Adrenal gland (tissue), 9 donors: ENCODE measurements at regions not wholly inside any gene's neighbourhood (a gene's known extent, or its start where the extent isn't known, plus 50 kb on each side); places are given as distances from the start of the nearest gene placed in this dataset.

Experiments
- DNase-seq, 7 donors: peaks; one replicate each; pipeline ENCODE4 v3.0.0-alpha.2; 2019 to 2020
- H3K27ac ChIP-seq, 5 donors: fragments of 200-600 bp; sonication (generic) in 4 of 5; 1 replicate in 3 of 5; 2 replicates in 2 of 5; pipeline versions ENCODE4 v1.5.1 to v1.8.0; 2016 to 2020; ENCODE audit warnings: mild to moderate bottlenecking in 1 of 5
- H3K27me3 ChIP-seq: fragments of 200-600 bp; 2 replicates; pipeline ENCODE4 v1.8.0; 2021
- H3K36me3 ChIP-seq, 2 donors: fragments of 200-600 bp; replicated peaks in 1 of 2; 1 replicate in 1 of 2; 2 replicates in 1 of 2; pipeline versions ENCODE4 v1.5.1 to v1.8.0; 2018 to 2022
- H3K4me1 ChIP-seq, 2 donors: fragments of 200-600 bp; replicated peaks in 1 of 2; 1 replicate in 1 of 2; 2 replicates in 1 of 2; pipeline versions ENCODE4 v1.5.1 to v1.8.0; 2018 to 2021
- H3K4me3 ChIP-seq, 4 donors: fragments of 200-600 bp; sonication (generic) in 3 of 4; one replicate each; pipeline ENCODE4 v1.5.1; 2016 to 2018
- H3K9me3 ChIP-seq, 3 donors: fragments of 200-600 bp; sonication (generic) in 1 of 3; replicated peaks in 1 of 3; 1 replicate in 2 of 3; 2 replicates in 1 of 3; pipeline versions ENCODE4 v1.5.1 to v1.8.0; 2016 to 2021
- POLR2A ChIP-seq, 2 donors: fragments of 450-650 bp; IDR thresholded peaks; one replicate each; pipeline ENCODE4 v1.6.1; 2017; ENCODE audit warnings: antibody characterized with exemption in 2 of 2, mild to moderate bottlenecking in 2 of 2, moderate library complexity in 1 of 2
- WGBS, 4 donors: extraction: QIAGEN DNeasy Blood & Tissue Kit in 2 of 4; methylation state at CpG; one replicate each; pipeline versions ENCODE4 v1.1.5 to v1.1.7; 2013 to 2017; 5-methylcytosine and 5-hydroxymethylcytosine counted together
- intact Hi-C, 2 donors: fragments of 100-400 bp; cut with DNase I; formaldehyde crosslinking; loops; one replicate each; pipeline versions ENCODE4 v1.14.1 to v1.15.0; 2022 to 2023
- TF ChIP-seq, protein P1 (sequence below), 6 experiments: fragments of 450-650 bp in 4 of 6; fragments of 200-600 bp in 2 of 6; sonication (generic) in 1 of 6; IDR thresholded peaks; 1 replicate in 5 of 6; 2 replicates in 1 of 6; pipeline versions ENCODE4 v1.5.1 to v1.8.0; 2016 to 2021; ENCODE audit warnings: antibody characterized with exemption in 6 of 6, mild to moderate bottlenecking in 2 of 6, moderate library complexity in 1 of 6
- donor health status: healthy with polysubstance abuse.
- donor health status: Bipolar disorder and iron deficiency.
- donor health status: DM: yes; HTN: yes; CAD: no.
- donor health status: DM: no; HTN: no; CAD: no.
- donor health status: DM: no; HTN: no; CAD: no.

- intact Hi-C loops, result no loop called here
- Histone ChIP-seq H3K27me3 (no peaks in the 10 kb centered on the region), H3K27ac (no peak overlapping the region), H3K4me3 (no peak overlapping the region), H3K9me3 (no peaks in the 10 kb centered on the region), H3K36me3 (no peaks in the 10 kb centered on the region), H3K4me1 (no peaks in the 10 kb centered on the region)
- TF ChIP-seq, protein P1, sequence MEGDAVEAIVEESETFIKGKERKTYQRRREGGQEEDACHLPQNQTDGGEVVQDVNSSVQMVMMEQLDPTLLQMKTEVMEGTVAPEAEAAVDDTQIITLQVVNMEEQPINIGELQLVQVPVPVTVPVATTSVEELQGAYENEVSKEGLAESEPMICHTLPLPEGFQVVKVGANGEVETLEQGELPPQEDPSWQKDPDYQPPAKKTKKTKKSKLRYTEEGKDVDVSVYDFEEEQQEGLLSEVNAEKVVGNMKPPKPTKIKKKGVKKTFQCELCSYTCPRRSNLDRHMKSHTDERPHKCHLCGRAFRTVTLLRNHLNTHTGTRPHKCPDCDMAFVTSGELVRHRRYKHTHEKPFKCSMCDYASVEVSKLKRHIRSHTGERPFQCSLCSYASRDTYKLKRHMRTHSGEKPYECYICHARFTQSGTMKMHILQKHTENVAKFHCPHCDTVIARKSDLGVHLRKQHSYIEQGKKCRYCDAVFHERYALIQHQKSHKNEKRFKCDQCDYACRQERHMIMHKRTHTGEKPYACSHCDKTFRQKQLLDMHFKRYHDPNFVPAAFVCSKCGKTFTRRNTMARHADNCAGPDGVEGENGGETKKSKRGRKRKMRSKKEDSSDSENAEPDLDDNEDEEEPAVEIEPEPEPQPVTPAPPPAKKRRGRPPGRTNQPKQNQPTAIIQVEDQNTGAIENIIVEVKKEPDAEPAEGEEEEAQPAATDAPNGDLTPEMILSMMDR (IDR thresholded peaks at IDR 0.05), result no peak
- TF ChIP-seq POLR2A (IDR thresholded peaks at IDR 0.05), result no peak
- DNase-seq, result no peak
- WGBS, 4 donors, result 77 to 87% (median 80%) methylated on average over 12 of the region's 12 CpGs
Observed at GRCh38 chr13:111877906-111878305, 189.0 kb upstream of the SOX1 start.

DNA sequence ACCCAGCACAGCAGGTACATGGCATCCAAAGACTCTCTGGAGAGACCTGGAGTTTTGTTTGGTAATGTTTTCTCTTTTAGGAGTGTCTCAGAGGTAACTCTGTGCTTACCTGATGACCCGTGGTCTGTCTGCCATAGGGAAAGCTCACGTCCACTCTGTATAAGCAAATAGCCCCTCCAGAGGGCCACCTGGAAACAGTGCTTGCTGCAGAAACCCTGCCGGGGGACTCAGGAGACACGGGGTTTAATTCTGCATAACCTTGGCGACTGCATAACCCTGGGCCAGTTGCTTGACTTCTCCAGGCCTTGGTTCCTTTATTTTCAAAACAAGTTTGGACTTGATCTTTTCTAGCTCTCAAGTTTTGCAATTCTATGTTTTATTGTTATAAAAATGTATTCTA, 187.2 kb upstream of the SOX1 start:
- 43 to 59% (median 56%) methylated on average over 5 of the region's 5 CpGs for WGBS, 4 donors
- intact Hi-C loops, result no loop called here
- TF ChIP-seq, protein P1 (IDR thresholded peaks at IDR 0.05), result no peak
- TF ChIP-seq POLR2A (IDR thresholded peaks at IDR 0.05), result no peak
- DNase-seq, result peak in 1 of 7 donors; percentile 28
- no peaks in the 10 kb centered on the region for H3K27me3 ChIP-seq
- no peaks in the 10 kb centered on the region for H3K36me3 ChIP-seq
- no peak overlapping the region for H3K4me3 ChIP-seq
- no peaks in the 10 kb centered on the region for H3K4me1 ChIP-seq
- no peak overlapping the region for H3K27ac ChIP-seq
- H3K9me3 ChIP-seq, result no peaks in the 10 kb centered on the region

DNA sequence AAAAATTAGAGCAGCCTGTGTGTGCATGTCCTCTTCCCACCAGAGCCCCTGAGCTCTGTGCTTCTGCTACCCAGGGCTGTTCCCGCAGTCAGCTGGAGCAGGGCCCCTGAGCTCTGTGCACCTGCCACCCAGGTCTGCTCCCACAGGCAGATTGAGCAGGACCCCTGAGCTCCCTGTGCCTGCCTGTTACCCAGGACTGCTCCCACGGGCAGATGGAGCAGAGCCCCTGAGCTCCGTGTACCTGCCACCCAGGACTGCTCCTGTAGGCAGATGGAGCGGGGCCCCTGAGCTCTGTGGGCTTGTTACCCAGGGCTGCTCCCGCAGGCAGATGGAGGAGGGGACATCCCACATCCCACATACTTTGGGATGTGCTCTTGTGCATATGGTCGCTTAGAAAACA, 186.8 kb upstream of the SOX1 start:
- TF ChIP-seq, protein P1 (IDR thresholded peaks at IDR 0.05), result no peak
- TF ChIP-seq POLR2A (IDR thresholded peaks at IDR 0.05), result no peak
- peak in 1 of 7 donors; percentile 25 for DNase-seq
- no peak overlapping the region for H3K4me3 ChIP-seq
- intact Hi-C loops, result no loop called here
- WGBS, 4 donors, result 37 to 53% (median 47%) methylated on average over 3 to 6 of the region's 6 CpGs
- H3K36me3 ChIP-seq, result no peaks in the 10 kb centered on the region
- H3K9me3 ChIP-seq, result no peaks in the 10 kb centered on the region
- H3K27ac ChIP-seq, result no peak overlapping the region
- H3K27me3 ChIP-seq, result no peaks in the 10 kb centered on the region
- no peaks in the 10 kb centered on the region for H3K4me1 ChIP-seq

GRCh38 chr13:111881700-111882099, 185.2 kb upstream of the SOX1 start:
- whole genome bisulfite sequencing, 4 donors, result 73 to 85% (median 77%) methylated on average over 6 to 8 of the region's 8 CpGs
- no peak for TF ChIP-seq POLR2A (IDR thresholded peaks at IDR 0.05)
- TF ChIP-seq, protein P1 (IDR thresholded peaks at IDR 0.05), result no peak
- Histone ChIP-seq H3K27me3 (no peaks in the 10 kb centered on the region), H3K9me3 (no peaks in the 10 kb centered on the region), H3K4me3 (no peak overlapping the region), H3K4me1 (no peaks in the 10 kb centered on the region), H3K36me3 (no peaks in the 10 kb centered on the region), H3K27ac (no peak overlapping the region)
- DNase-seq, result peak in 1 of 7 donors; percentile 10
- intact Hi-C loops, result no loop called here
